ENCODE measurements at regions not wholly inside any gene's neighbourhood (a gene's known extent, or its start where the extent isn't known, plus 50 kb on each side); places are given as distances from the start of the nearest gene placed in this dataset.

GRCh38 chr6:114783083-114783482, 440.3 kb upstream of the HS3ST5 start:
- no peaks in the 10 kb centered on the region for H3K27me3 ChIP-seq (ENCODE audit: control insufficient read depth, insufficient read depth, low read length)
- CTCF ChIA-PET, result no interaction called here
- in situ Hi-C loops (cut with HindIII; ENCODE audit: low pct_unique_long_range_greater_than_20kb, low sequenced_read_pairs), result no loop called here
- H3K27ac ChIP-seq (ENCODE audit: low read length), result no peak overlapping the region
- no peaks in the 10 kb centered on the region for H3K36me3 ChIP-seq (ENCODE audit: control insufficient read depth, insufficient read depth, low read length)
- H3K4me1 ChIP-seq (ENCODE audit: control insufficient read depth, insufficient read depth, low read length), result no peaks in the 10 kb centered on the region
- TF ChIP-seq, protein P1, sequence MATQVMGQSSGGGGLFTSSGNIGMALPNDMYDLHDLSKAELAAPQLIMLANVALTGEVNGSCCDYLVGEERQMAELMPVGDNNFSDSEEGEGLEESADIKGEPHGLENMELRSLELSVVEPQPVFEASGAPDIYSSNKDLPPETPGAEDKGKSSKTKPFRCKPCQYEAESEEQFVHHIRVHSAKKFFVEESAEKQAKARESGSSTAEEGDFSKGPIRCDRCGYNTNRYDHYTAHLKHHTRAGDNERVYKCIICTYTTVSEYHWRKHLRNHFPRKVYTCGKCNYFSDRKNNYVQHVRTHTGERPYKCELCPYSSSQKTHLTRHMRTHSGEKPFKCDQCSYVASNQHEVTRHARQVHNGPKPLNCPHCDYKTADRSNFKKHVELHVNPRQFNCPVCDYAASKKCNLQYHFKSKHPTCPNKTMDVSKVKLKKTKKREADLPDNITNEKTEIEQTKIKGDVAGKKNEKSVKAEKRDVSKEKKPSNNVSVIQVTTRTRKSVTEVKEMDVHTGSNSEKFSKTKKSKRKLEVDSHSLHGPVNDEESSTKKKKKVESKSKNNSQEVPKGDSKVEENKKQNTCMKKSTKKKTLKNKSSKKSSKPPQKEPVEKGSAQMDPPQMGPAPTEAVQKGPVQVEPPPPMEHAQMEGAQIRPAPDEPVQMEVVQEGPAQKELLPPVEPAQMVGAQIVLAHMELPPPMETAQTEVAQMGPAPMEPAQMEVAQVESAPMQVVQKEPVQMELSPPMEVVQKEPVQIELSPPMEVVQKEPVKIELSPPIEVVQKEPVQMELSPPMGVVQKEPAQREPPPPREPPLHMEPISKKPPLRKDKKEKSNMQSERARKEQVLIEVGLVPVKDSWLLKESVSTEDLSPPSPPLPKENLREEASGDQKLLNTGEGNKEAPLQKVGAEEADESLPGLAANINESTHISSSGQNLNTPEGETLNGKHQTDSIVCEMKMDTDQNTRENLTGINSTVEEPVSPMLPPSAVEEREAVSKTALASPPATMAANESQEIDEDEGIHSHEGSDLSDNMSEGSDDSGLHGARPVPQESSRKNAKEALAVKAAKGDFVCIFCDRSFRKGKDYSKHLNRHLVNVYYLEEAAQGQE (IDR thresholded peaks at IDR 0.05; ENCODE audit: insufficient read depth in 1 of 2, low read depth in 2 of 2, low read length in 1 of 2), result no peak
- TF ChIP-seq SIN3A (IDR thresholded peaks at IDR 0.05; ENCODE audit: borderline replicate concordance, insufficient read depth, low read depth, low read length), result no peak
- no peak for TF ChIP-seq CTCF (IDR thresholded peaks at IDR 0.05)
- no peak for TF ChIP-seq TCF7L2 (IDR thresholded peaks at IDR 0.05; ENCODE audit: low read depth, low read length)
- TF ChIP-seq POLR2AphosphoS5 (IDR thresholded peaks at IDR 0.05; ENCODE audit: low read depth, low read length), result no peak
- intact Hi-C loops (cut with micrococcal nuclease; ENCODE audit: unreplicated experiment), result no loop called here
- no TSS peak for BruUV-seq (replicated peaks)
- POLR2A ChIA-PET, result no interaction called here
- ATAC-seq, result no peak
- H3K9me3 ChIP-seq (ENCODE audit: control insufficient read depth, insufficient read depth, low read depth, low read length), result no peaks in the 10 kb centered on the region; the same call in 1 of the 2 replicates
- no peak for DNase-seq (ENCODE audit: low read depth, low spot score)
- no peak overlapping the region for H3K4me3 ChIP-seq (ENCODE audit: low read depth in 2 of 2, low read length in 2 of 2)

DNA sequence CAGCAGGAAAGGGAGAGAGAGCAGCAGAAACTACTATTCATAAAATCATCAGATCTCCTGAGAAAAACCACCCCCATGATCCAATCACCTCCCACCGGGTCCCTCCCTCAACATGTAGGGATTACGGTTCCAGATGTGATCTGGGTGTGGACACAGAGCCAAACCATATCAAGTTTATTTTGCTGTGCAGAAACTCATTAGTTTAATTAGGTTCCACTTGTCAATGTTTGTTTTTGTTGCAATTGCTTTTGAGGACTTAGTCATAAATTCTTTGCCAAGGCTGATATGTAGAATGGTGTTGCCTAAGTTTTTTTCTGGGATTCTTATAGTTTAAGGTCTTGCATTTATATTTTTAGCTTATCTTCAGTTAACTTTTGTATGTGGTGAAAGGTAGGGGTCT, 422.0 kb upstream of the HS3ST5 start:
- POLR2A ChIA-PET, result no interaction called here
- no peak for DNase-seq (ENCODE audit: low read depth, low spot score)

More for the DNA sequence above, 422.0 kb upstream of the HS3ST5 start:
- in situ Hi-C loops (cut with HindIII; ENCODE audit: low pct_unique_long_range_greater_than_20kb, low sequenced_read_pairs), result no loop called here
- H3K36me3 ChIP-seq (ENCODE audit: control insufficient read depth, insufficient read depth, low read length), result no peaks in the 10 kb centered on the region
- no peak overlapping the region for H3K27ac ChIP-seq (ENCODE audit: low read length)
- no peak for ATAC-seq
- H3K27me3 ChIP-seq (ENCODE audit: control insufficient read depth, insufficient read depth, low read length), result no peaks in the 10 kb centered on the region
- TF ChIP-seq TCF7L2 (IDR thresholded peaks at IDR 0.05; ENCODE audit: low read depth, low read length), result no peak
- TF ChIP-seq SIN3A (IDR thresholded peaks at IDR 0.05; ENCODE audit: borderline replicate concordance, insufficient read depth, low read depth, low read length), result no peak
- TF ChIP-seq POLR2AphosphoS5 (IDR thresholded peaks at IDR 0.05; ENCODE audit: low read depth, low read length), result no peak
- no peak for TF ChIP-seq CTCF (IDR thresholded peaks at IDR 0.05)
- TF ChIP-seq, protein P1 (IDR thresholded peaks at IDR 0.05; ENCODE audit: insufficient read depth in 1 of 2, low read depth in 2 of 2, low read length in 1 of 2), result no peak
- BruUV-seq (replicated peaks), result no TSS peak
- H3K4me3 ChIP-seq (ENCODE audit: low read depth in 2 of 2, low read length in 2 of 2), result no peak overlapping the region
- CTCF ChIA-PET, result no interaction called here
- intact Hi-C loops (cut with micrococcal nuclease; ENCODE audit: unreplicated experiment), result no loop called here
- 0 out of 2 replicates have a peak, but pooled peaks cover 4% of the 10 kb centered on the region for H3K9me3 ChIP-seq (ENCODE audit: control insufficient read depth, insufficient read depth, low read depth, low read length)
- no peaks in the 10 kb centered on the region for H3K4me1 ChIP-seq (ENCODE audit: control insufficient read depth, insufficient read depth, low read length)
